K562 (cell line): ENCODE measurements at regions not wholly inside any gene's neighbourhood (a gene's known extent, or its start where the extent isn't known, plus 50 kb on each side); places are given as distances from the start of the nearest gene placed in this dataset.
A peak's percentile ranks its signal among the peaks of the same experiment; 100 is the strongest.
"Not testable (repeated sequence)": the region's sequence is repeated elsewhere in the genome, so short reads cannot be mapped to it uniquely, and the experiment has no call there.

Experiments
- ATAC-seq: fragments of 200-7000 bp; cut with Tn5 transposase; 3 replicates; pipeline ENCODE4 v1.9.1; 2020; ENCODE audit warnings: moderate library complexity
- BruUV-seq: library from RNA; stranded (reverse); fragments of 400-500 nt; replicated peaks from 2 replicates; lab custom pipeline; 2021; lab: Mats Ljungman, UMichigan
- CTCF ChIA-PET: fragments of 300-600 bp; formaldehyde crosslinking; extraction: SDS; loops from one replicate; lab custom pipeline; 2021; ENCODE audit warnings: low intra/inter-chr PET ratio; lab: Yijun Ruan, JAX
- POLR2A ChIA-PET: fragments of 300-600, 350-650 bp; sonication (Branson Sonifier 250); formaldehyde crosslinking; extraction: SDS; loops from one replicate; lab custom pipeline; 2021; ENCODE audit warnings: antibody characterized with exemption, inconsistent platforms; lab: Yijun Ruan, JAX
- DNase-seq, 4 experiments: peaks; one replicate each; pipeline versions ENCODE4 v3.0.0 to v3.0.0-alpha.2; 2011 to 2018; ENCODE audit warnings: low spot score in 3 of 4, mixed read lengths in 3 of 4; ENCODE audit errors: extremely low read depth in 1 of 4
- FAIRE-seq: peaks from 2 replicates; lab custom pipeline; 2011; peaks lifted over from hg19 to GRCh38; lab: Jason Lieb, UNC
- H2AFZ ChIP-seq: 2 replicates; pipeline ENCODE4 v1.6.0; 2011; ENCODE audit warnings: low read depth, low read length, control low read depth, inconsistent platforms
- H3K27ac ChIP-seq: fragments of 200-600 bp; 3 replicates; pipeline ENCODE4 v1.8.0; 2011; ENCODE audit warnings: low read depth, mild to moderate bottlenecking, control low read depth, inconsistent platforms, low read length, moderate library complexity, mixed read lengths; ENCODE audit errors: extremely low read depth
- H3K27me3 ChIP-seq, 2 experiments: fragments of 300-600 bp in 1 of 2; 2 replicates in 1 of 2; 3 replicates in 1 of 2; pipeline versions ENCODE4 v1.6.0 to v1.8.0; 2011; ENCODE audit warnings: inconsistent platforms in 2 of 2, low read length in 2 of 2, mild to moderate bottlenecking in 1 of 2, mixed read lengths in 1 of 2, moderate library complexity in 1 of 2; ENCODE audit not compliant: control insufficient read depth in 2 of 2, insufficient read depth in 2 of 2
- H3K36me3 ChIP-seq: fragments of 300-600 bp; 3 replicates; pipeline ENCODE4 v1.8.0; 2011; ENCODE audit warnings: mild to moderate bottlenecking, low read length, inconsistent platforms; ENCODE audit not compliant: control insufficient read depth, insufficient read depth
- H3K4me1 ChIP-seq, 2 experiments: fragments of 200-600 bp in 1 of 2; replicated peaks in 1 of 2; 2 replicates in 1 of 2; 3 replicates in 1 of 2; pipeline versions ENCODE4 v1.5.1 to v1.8.0; 2011; ENCODE audit warnings: inconsistent platforms in 2 of 2, low read length in 2 of 2, mild to moderate bottlenecking in 1 of 2, mixed read lengths in 1 of 2, moderate library complexity in 1 of 2; ENCODE audit not compliant: control insufficient read depth in 2 of 2, insufficient read depth in 2 of 2
- H3K4me2 ChIP-seq: 2 replicates; pipeline ENCODE4 v1.6.1; 2011; ENCODE audit warnings: low read length, control low read depth, inconsistent platforms, mixed read lengths; ENCODE audit not compliant: insufficient read depth
- H3K4me3 ChIP-seq: fragments of 200-600 bp; sonication (generic), shearing (Covaris generic); 2 replicates; pipeline ENCODE4 v1.5.1; 2016; ENCODE audit warnings: control low read depth, inconsistent platforms
- H3K79me2 ChIP-seq: fragments of 200-600 bp; 3 replicates; pipeline ENCODE4 v1.8.0; 2011; ENCODE audit warnings: low read length, inconsistent platforms; ENCODE audit not compliant: control insufficient read depth, insufficient read depth
- H3K9ac ChIP-seq, 2 experiments: 2 replicates each; pipeline versions ENCODE4 v1.6.0 to v1.6.1; 2011; ENCODE audit warnings: low read depth in 2 of 2, low read length in 2 of 2, control low read depth in 1 of 2, inconsistent platforms in 1 of 2, mild to moderate bottlenecking in 1 of 2, mixed read lengths in 1 of 2; ENCODE audit not compliant: insufficient read depth in 1 of 2
- H3K9me1 ChIP-seq: one replicate; pipeline ENCODE4 v1.6.0; 2011; ENCODE audit warnings: inconsistent platforms, mild to moderate bottlenecking, low read length, moderate library complexity; ENCODE audit not compliant: control insufficient read depth, insufficient read depth
- H3K9me3 ChIP-seq: replicated peaks from 2 replicates; pipeline ENCODE4 v1.5.1; 2011; ENCODE audit warnings: low read depth, low read length, inconsistent platforms; ENCODE audit not compliant: control insufficient read depth, insufficient read depth
- H4K20me1 ChIP-seq: replicated peaks from 2 replicates; pipeline ENCODE4 v1.6.1; 2011; ENCODE audit warnings: low read length, inconsistent platforms, mixed read lengths; ENCODE audit not compliant: control insufficient read depth, insufficient read depth
- CTCF ChIP-seq, 3 experiments: IDR thresholded peaks in 2 of 3; conservative IDR thresholded peaks in 1 of 3; 2 replicates each; pipeline ENCODE4 v1.5.1; 2011 to 2012; ENCODE audit warnings: low read length in 3 of 3, mild to moderate bottlenecking in 3 of 3, control low read depth in 2 of 3, improper control_type of control experiment in 1 of 3, inconsistent platforms in 1 of 3, low read depth in 1 of 3, mixed read lengths in 1 of 3, moderate library complexity in 1 of 3; ENCODE audit not compliant: insufficient read depth in 2 of 3
- RAD21 ChIP-seq, 2 experiments: fragments of 250-450 bp in 1 of 2; fragments of 450-650 bp in 1 of 2; sonication (Bioruptor Pico) in 1 of 2; formaldehyde crosslinking in 1 of 2; IDR thresholded peaks in 1 of 2; conservative IDR thresholded peaks in 1 of 2; 2 replicates each; pipeline versions ENCODE4 v1.4.0 to v1.8.0; 2020 to 2022; ENCODE audit warnings: mild to moderate bottlenecking in 2 of 2, moderate library complexity in 1 of 2
- RBM25 ChIP-seq: fragments of 200-400 bp; formaldehyde crosslinking; IDR thresholded peaks from 2 replicates; pipeline ENCODE4 v1.6.1; 2018; ENCODE audit warnings: low read length, low read depth, moderate library complexity; ENCODE audit not compliant: severe bottlenecking
- WGBS: fragments of 100-300 bp; shearing (Covaris generic); methylation state at CpG from one replicate; pipeline ENCODE4 v1.1.6; 2016; ENCODE audit warnings: low coverage, mixed read lengths; ENCODE audit not compliant: insufficient coverage; ENCODE audit errors: missing lambda C conversion rate; 5-methylcytosine and 5-hydroxymethylcytosine counted together
- in situ Hi-C: fragments of 300-500 bp; cut with MboI; formaldehyde crosslinking; loops from 4 replicates; pipeline ENCODE4 v1.15.0; 2018; ENCODE audit warnings: inconsistent platforms, mixed read lengths
- intact Hi-C: fragments of 100-400 bp; cut with micrococcal nuclease; formaldehyde crosslinking; loops from 2 replicates; pipeline ENCODE4 v1.14.2; 2022

- BruUV-seq, H3K4me2 ChIP-seq, H3K9me1 ChIP-seq, CTCF ChIA-PET, H3K9me3 ChIP-seq, H3K4me3 ChIP-seq, H2AFZ ChIP-seq, H4K20me1 ChIP-seq, in situ Hi-C loops, FAIRE-seq, DNase-seq, H3K36me3 ChIP-seq, H3K9ac ChIP-seq, H3K27ac ChIP-seq, H3K4me1 ChIP-seq, intact Hi-C loops, H3K79me2 ChIP-seq, ATAC-seq, POLR2A ChIA-PET: not testable (repeated sequence)
- peaks cover 3 to 21% of the 10 kb centered on the region in 2 experiments; a peak in 2 of 5 replicates for H3K27me3 ChIP-seq
- peak; percentile 49 for TF ChIP-seq RBM25
- WGBS = 4% methylated on average over 18 of the region's 27 CpGs
Observed at GRCh38 chr2:95663471-95664441, 72.0 kb downstream of the TRIM43 start.

GRCh38 chr2:95666636-95667035 is 74.8 kb downstream of the TRIM43 start:
- H3K27ac ChIP-seq, H3K4me3 ChIP-seq, H3K4me1 ChIP-seq, in situ Hi-C loops, H3K4me2 ChIP-seq, H3K9me1 ChIP-seq, BruUV-seq, H3K9me3 ChIP-seq, intact Hi-C loops, CTCF ChIA-PET, H2AFZ ChIP-seq, H4K20me1 ChIP-seq, H3K36me3 ChIP-seq, POLR2A ChIA-PET, H3K79me2 ChIP-seq, H3K9ac ChIP-seq: not testable (repeated sequence)
- FAIRE-seq (peak; percentile 67), DNase-seq (peak in 3 of 4 experiments; percentile 4 to 12 (median 11)), ATAC-seq (peak; percentile 69; the same call in 2 of the 3 replicates)
- TF ChIP-seq RAD21 (CRISPR knock-in tag; conservative IDR thresholded peaks at IDR 0.05 in 1 of 2, IDR thresholded peaks at IDR 0.05 in 1 of 2) = 0 out of 4 replicates have a peak, but pooled peaks of 1 of the 2 experiments have one; percentile 4
- TF ChIP-seq CTCF (IDR thresholded peaks at IDR 0.05 in 2 of 3, conservative IDR thresholded peaks at IDR 0.05 in 1 of 3; ENCODE audit: insufficient read depth in 2 of 3, low read depth in 1 of 3, low read length in 3 of 3) = 0 out of 6 replicates have a peak, but pooled peaks of 2 of the 3 experiments have one; percentile 7 to 13
- peaks cover 3 to 21% of the 10 kb centered on the region in 2 experiments; a peak in 2 of 5 replicates for H3K27me3 ChIP-seq
- WGBS = 0% methylated on average over 2 of the region's 2 CpGs
